NCI-H1436 (cell line): ENCODE measurements at regions not wholly inside any gene's neighbourhood (a gene's known extent, or its start where the extent isn't known, plus 50 kb on each side); places are given as distances from the start of the nearest gene placed in this dataset.

Source experiments
- DNase-seq: peaks from one replicate; lab custom pipeline; 2025; lab: John Stamatoyannopoulos, UW

- no peak for DNase-seq
Observed at GRCh38 chr16:86156155-86156554, 257.2 kb downstream of the IRF8 start.

- no peak for DNase-seq
Observed at GRCh38 chr16:86157616-86158247, 258.8 kb downstream of the IRF8 start.

- no peak for DNase-seq
Observed at GRCh38 chr16:86158688-86159360, 259.9 kb downstream of the IRF8 start.

GRCh38 chr16:86165479-86165878 lies 266.5 kb downstream of the IRF8 start:
- no peak for DNase-seq

GRCh38 chr16:86166414-86166813 lies 267.5 kb downstream of the IRF8 start:
- no peak for DNase-seq

GRCh38 chr16:86167061-86167460 lies 268.1 kb downstream of the IRF8 start:
- no peak for DNase-seq

GRCh38 chr16:86170720-86171119 lies 271.8 kb downstream of the IRF8 start:
- no peak for DNase-seq

- DNase-seq: no peak
Observed at GRCh38 chr16:86171329-86171728, 272.4 kb downstream of the IRF8 start.

- DNase-seq: no peak
Observed at GRCh38 chr16:86175816-86176215, 276.9 kb downstream of the IRF8 start.

GRCh38 chr16:86176462-86176861 lies 277.5 kb downstream of the IRF8 start:
- no peak for DNase-seq

- no peak for DNase-seq
Observed at GRCh38 chr16:86180244-86180643, 281.3 kb downstream of the IRF8 start.

GRCh38 chr16:86180780-86181179 lies 281.8 kb downstream of the IRF8 start:
- no peak for DNase-seq

GRCh38 chr16:86181526-86181925 lies 282.6 kb downstream of the IRF8 start:
- no peak for DNase-seq

GRCh38 chr16:86184185-86184584 lies 285.2 kb downstream of the IRF8 start:
- DNase-seq: no peak

GRCh38 chr16:86185089-86185488 lies 286.1 kb downstream of the IRF8 start:
- no peak for DNase-seq

GRCh38 chr16:86186313-86186712 lies 287.4 kb downstream of the IRF8 start:
- DNase-seq: no peak

GRCh38 chr16:86189934-86190333 lies 291.0 kb downstream of the IRF8 start:
- no peak for DNase-seq

GRCh38 chr16:86191663-86192062 lies 292.7 kb downstream of the IRF8 start:
- DNase-seq: no peak

GRCh38 chr16:86193528-86194193 lies 294.7 kb downstream of the IRF8 start:
- no peak for DNase-seq

- no peak for DNase-seq
Observed at GRCh38 chr16:86195863-86196630, 297.1 kb downstream of the IRF8 start.

- DNase-seq: no peak
Observed at GRCh38 chr16:86196687-86197391, 297.9 kb downstream of the IRF8 start.
